ENCODE measurements at regions not wholly inside any gene's neighbourhood (a gene's known extent, or its start where the extent isn't known, plus 50 kb on each side); places are given as distances from the start of the nearest gene placed in this dataset.
"Not testable (repeated sequence)": the region's sequence is repeated elsewhere in the genome, so short reads cannot be mapped to it uniquely, and the experiment has no call there.

DNA sequence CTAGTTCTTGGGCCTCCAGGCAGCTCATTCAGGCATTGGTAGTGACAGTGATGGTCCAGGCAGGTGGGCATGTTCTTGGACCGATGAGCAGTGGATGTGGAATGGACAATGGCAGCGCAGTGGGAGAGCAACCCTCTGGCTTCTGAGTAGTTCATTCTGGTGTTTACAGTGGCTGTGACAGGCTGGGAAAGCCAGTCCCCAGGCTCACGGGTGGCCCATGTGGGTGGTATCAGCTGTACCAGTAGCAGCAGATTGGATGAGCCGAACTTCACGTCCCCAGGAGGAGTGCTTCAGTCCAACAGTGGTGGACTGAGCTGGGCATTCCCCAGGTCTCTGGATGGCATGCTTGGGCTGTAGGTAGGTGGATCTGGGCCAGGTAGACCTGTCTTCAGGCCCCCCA is 515.6 kb upstream of the ACO1 start:
- no peak for DNase-seq (ENCODE audit: low read depth)

DNA sequence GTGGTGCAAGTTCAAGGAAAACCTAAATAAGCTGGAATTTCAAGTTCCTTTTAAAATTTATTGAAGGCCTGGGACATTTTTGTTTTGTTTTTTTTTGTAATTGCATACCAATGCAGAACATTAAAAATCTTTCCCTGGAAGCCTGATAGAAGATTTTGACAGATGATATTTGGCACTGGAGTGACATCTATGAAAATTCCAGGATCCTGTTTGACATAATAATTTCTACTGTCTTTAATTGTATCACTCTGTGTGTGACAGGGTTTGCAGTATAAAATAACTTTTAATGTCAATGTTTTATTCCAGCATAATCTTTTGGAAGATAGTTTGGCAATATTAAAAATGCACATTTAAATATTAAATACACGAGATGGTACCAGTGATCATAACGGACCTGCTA is 514.2 kb upstream of the ACO1 start:
- no peak for DNase-seq (ENCODE audit: low read depth)

DNA sequence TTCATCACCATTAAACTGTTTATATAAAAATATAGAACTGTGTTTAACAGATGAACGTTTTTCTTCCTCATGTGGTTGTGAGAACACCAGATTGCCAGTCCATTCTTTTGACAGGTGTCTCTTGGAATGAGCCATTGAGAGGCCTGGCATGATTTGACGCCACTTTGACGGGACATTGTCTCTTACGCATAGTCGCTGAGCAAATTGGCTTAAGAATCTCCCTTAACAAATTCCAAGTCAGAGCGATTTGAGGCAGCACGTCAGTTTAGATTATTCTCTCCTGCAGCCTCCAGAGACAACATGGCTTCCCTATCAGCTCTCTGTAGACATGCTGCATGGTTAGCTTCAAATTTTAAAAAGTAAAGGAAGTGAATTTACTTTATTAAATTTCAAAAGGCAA is 510.7 kb upstream of the ACO1 start:
- no peak for DNase-seq (ENCODE audit: low read depth)

DNA sequence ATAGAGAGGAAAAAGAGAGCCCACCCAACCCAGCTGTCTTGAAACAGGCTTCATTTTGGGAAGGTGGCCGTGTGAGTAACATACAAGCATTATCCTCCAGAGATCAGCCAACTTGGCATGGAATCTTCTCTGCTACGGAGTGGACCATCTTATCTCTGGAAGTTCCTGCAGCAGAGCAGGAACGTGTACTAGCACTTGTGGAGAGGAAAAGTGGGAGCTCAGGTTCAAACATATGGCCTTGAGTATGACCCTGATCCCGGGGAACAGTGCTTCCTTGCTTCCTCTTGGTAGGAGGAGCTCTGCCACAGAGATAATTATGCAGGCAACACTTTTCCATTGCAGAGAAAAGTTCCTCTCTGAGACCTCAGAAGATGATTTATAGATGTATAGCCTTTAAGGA is 490.4 kb upstream of the ACO1 start:
- no peak for DNase-seq (ENCODE audit: low read depth)

DNA sequence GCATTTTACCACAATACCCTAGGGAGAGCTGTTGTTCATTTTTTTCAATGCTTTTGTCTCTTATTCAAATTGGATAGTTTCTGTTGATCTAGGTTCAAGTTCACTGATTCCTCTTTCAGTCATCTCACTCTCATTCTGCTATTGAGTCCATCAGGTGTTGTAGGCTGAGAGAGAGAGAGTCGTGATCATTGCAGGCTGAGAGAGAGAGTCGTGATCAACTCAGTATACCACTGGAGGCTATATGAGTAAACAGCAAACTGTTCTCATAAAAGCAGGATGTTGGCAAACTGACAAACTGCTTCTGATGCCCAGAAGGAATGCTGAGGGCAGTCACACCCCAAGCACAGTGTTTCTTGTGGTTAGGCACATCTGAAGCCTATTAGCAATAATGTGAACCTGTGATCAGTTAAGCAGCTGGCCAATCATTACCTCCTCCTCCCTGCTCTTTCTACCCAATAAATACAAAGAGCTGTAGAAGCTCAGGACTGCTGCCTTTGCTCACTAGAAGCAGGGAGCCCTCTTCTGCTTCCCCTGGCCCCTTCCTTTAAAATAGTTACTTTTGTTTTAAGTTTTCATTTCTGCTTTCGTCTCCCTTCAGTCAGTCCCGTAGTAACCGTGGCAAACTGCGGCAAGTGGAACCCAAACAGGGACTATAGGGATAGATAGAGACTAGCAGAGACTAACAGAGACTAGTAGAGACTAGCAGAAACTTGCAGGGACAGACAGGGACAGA is 476.1 kb upstream of the ACO1 start:
- DNase-seq (ENCODE audit: low read depth), result peak; percentile 95

DNA sequence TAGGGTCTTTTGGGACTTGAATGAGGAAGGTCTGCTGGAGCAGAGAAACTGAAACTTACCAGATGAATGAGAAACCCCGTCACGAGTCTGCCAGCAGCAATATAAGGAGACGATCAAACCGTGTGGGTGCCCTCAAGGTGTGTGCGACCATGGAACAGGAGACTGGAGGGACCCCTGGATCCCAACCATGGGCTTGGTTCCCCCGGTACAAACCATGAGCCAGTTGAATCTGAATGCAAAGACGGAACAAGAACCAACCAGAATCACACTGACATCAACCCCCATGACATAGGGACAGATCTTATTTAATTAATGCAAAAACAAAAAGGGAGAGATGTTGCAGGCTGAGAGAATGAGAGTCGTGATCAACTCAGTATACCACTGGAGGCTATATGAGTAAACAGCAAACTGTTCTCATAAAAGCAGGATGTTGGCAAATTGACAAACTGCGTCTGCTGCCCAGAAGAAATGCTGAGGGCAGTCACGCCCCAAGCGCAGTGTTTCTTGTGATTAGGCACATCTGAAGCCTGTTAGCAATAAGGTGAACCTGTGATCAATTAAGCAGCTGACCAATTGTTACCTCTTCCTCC is 475.5 kb upstream of the ACO1 start:
- DNase-seq (ENCODE audit: low read depth), result peak; percentile 67

DNA sequence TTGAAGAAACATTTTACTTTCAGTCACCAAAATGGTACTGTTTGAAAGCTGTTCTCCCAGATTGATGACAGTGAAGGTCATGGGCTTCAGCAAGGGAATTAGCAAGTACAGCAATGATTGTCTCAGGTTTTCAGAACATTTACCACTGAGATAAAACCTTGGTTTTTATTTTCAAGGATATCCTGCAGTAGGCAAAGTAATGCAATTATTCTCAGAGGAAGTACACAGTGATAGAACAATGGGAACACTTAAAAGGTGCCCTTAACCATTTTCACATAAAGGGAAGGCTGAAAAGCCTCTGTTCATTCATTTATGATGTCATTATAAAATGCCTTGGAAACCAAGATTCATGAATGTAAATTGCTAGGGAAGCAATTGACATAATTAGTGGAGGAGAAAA is 471.8 kb upstream of the ACO1 start:
- no peak for DNase-seq (ENCODE audit: low read depth)

DNA sequence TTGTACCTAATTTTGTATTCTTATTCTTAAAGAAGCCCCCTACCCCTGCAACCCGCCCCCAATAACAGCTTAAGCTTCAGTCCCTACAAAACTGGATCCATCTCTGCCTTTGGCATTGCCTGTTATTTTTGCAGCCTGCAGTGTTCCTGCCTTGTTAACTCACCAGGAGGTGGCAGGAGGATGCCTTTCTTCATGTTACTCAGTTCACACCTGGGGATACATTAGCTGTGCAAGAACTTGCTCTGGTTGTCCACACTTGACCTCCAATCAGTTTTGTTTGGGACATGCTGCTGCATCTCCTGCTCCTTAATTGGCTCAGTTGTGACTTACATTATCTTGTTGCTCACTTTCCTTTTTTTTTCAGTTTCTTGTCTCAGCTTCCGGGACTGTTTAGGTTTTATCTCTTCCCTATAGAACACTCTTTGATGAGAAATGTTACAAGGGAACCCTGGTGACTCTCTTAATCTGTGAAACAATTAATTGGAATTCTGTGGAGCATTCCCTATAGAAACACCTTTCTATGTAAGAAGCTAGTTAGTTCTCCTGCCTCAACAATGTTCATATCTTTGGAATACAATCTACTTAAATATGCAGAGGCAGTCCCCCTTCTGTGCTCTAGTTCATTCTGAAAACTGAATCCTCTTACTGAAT is 467.7 kb upstream of the ACO1 start:
- DNase-seq (ENCODE audit: low read depth), result no peak

DNA sequence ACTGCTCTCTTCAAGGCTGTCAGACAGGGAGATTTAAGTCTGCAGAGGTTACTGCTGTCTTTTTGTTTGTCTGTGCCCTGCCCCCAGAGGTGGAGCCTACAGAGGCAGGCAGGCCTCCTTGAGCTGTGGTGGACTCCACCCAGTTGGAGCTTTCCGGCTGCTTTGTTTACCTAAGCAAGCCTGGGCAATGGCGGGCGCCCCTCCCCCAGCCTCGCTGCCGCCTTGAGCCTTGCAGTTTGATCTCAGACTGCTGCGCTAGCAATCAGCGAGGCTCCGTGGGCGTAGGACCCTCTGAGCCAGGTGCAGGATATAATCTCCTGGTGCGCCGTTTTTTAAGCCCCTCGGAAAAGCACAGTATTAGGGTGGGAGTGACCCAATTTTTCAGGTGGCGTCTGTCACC is 446.7 kb upstream of the ACO1 start:
- not testable (repeated sequence) for DNase-seq (ENCODE audit: low read depth)

DNA sequence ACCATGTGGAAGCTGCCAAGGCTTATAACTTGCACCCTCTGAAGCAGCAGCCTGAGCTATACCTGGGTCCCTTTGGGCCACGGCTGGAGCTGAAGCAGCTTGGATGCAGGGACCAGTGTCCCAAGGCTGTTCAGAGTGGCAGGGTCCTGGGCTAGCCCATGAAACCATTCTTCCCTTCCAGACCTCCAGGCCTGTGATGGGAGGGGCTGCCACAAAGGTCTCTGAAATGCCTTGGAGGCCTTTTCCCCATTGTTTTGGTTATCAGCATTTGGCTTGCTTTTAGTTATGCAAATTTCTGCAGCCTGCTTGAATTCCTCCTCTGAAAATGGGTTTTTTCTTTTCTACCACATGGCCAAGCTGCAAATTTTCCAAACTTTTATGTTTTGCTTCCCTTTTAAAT is 433.7 kb upstream of the ACO1 start:
- no peak for DNase-seq (ENCODE audit: low read depth)

DNA sequence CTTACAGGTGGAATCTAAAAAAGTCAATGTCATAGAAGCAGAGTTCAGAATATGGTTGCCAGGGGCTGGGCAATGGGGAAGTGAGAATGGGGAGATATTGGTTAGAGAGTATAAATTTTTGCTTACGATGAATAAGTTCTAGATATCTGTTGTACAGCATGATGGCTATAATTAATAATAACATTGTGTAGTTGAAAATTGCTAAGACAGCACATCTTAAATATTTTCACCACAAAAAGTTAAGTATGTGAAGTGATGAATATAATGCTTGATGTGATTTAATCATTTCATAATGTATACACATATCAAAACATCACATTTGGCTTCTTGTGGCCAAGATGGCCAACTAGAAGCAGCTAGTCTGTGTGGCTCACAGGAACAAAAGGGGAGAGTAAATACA is 425.9 kb upstream of the ACO1 start:
- no peak for DNase-seq (ENCODE audit: low read depth)

DNA sequence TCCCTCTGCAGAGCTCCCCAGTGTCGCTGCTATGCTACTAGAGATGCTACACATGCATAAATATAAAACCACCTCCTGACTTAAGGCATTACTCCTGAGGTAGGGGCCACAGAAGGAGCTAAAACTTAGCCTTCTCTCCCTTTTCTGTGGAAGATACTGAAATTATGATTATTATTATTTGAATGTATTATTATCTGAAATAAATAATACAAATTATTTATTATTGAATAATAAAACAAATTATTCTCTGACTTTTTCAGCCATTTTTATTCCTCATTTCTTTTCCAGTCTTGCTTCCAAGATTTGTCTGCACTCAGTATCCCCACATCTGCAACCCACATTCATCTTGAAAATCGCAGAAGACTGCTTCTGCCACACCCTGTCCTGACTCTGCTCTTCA is 414.9 kb upstream of the ACO1 start:
- DNase-seq (ENCODE audit: low read depth), result no peak

DNA sequence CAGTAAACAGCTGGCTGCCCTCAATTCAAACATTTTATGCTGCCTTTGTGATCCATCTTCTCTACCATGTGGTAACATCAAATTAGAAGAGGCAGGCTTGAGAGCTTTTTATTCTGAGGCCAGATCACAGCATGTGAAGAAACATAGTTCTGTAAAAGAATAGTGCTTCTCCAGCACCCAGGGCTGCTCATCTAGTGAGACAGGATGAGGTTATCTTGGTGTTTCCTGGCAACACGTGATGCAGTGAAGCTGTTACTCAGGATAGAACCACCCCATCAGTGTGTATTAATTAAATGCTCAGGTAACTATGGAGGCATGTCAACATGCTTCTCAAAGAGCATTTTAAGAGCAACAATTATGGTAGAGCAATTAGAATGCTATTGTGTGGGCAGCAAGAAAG is 400.5 kb upstream of the ACO1 start:
- DNase-seq (ENCODE audit: low read depth), result no peak

DNA sequence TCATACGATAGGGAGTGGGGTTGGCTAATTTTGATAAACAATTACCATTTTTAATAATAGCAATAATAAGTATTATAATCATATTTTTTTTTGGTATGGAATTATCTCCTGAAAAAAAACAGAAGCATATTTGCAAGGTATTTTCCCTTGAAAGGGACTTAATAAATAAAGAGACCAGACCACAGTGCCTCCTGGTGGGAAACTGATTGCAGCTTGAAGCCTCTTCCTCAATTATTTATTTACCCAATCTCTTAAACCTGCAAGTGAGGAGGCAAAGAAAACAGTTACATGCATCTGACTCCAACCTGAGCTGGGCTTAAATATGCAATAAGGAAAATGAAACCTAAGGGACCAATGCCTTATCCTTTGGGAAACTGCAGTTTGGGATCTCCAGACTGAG is 388.1 kb upstream of the ACO1 start:
- peak; percentile 11 for DNase-seq (ENCODE audit: low read depth)

DNA sequence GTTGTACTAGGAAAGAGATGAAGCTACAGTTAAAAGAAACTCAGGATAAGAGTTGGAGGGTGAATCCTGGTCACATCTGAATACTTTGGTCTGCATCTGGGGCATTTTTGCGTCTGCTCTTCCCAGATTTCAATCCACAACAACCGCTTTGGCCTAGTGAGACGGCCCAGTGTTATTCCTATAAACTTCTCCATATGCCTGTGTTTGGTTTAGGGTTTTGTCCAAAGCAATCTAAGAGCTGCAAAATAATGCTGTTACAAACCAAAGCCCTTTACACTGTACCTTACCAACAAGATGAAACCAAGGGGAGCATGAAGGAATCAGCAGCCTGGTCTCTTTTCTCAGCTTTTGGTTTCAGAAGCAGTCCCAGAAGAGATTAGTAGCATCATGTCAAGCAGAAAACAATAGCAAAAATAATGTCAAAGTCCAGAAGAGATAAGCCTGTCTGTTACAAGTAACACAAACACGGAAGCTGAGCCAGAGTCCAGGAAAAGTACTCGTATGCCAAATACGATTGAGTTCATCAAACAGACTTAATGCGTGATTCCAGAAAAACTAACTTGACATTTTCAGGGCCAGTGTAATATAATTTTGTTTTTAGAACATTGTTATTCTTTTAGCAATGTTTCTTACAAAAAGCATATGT is 379.9 kb upstream of the ACO1 start:
- no peak for DNase-seq (ENCODE audit: low read depth)

DNA sequence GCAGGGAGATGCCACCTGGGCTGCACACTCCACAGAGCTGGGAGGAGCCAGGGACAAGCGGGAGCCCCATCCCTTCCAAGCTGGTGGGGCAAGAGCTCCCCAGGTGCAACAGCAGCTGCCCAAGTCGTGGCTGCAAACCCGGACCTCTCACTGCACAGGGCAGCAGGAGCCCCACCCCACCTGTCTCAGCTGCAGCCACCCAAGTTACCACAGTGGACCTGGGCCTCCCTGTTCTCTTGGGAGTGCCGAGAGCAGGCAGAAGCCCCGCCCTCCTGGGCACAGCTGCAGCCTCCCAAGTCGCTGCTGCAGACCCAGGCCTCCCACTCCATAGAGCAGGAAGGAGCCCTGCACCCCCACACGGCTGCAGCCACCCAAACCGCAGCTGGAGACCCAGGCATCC is 374.1 kb upstream of the ACO1 start:
- DNase-seq (ENCODE audit: low read depth), result no peak

DNA sequence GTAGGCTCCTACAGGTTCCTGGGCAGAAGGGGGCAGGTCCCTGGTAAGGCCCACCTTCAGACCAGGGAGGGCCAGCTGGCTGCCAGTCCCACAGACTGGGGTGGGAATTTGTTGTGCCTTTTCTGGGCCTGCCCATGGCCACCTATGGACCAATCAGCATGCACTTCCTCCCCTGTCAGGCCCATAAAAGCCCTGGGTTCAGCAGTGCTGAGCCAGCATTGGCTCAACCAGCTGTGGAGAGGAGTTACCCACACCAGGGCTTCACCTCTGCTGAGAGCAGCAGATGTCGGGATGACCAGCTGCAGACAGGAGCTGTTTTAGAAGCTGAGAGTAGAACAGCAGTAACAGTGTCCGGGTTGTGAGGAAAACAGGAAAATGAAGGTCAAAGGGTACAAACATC is 373.4 kb upstream of the ACO1 start:
- DNase-seq (ENCODE audit: low read depth), result no peak

DNA sequence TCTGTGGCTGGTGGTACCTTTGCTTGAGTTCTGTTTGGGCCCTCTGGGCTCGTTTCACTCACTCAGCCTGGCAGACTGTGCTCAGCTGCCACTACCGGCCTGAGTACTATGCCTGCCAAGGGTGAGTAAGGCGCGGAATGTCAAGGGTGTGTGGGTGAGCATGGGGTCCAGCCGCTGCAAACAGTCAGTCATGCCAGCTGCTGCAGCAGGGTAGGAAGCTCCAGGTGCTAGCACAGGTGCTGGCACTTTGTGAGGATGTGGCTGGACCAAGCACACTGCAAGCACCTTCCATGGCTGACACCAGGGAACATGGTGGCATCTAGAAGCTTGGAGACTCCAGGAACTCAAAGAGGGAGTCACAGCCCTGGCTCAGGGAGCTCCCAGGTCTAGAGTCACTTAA is 368.6 kb upstream of the ACO1 start:
- DNase-seq (ENCODE audit: low read depth), result no peak

DNA sequence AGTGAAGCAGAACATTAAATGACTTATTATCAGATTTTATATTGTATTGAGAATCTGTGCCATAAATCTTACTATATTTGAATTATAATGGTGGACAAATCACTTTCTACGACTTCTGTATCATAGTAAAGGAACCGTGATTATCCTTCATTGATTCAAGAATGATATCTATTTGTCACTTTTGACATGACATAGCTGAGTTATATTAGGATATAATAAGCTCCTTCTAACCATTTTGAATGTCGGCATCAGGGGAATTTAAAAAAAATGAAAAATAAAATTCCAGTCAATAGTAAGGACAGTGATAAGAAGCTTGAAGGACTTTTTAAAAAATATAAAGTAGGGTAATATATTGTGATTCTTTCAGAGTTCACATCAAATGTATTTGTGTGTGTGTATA is 338.9 kb upstream of the ACO1 start:
- DNase-seq (ENCODE audit: low read depth), result no peak

DNA sequence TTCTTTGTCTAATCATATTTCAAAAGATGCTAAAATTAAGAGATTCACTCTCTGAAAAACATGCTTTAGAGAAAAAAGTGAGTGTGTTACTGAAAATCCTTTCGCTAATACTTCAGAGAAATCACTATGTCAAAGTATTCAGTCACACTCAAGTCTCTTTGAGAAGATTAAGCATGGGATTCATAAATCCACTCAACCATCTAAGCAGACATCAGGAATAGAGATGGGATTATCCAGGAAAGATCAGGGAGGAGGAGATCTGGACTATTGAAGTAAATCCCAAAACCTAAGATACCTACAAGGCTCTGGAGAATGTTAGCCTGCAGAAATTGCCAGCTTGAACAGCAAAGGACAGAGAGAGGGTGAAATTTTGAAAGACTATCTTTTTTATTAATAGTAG is 317.2 kb upstream of the ACO1 start:
- no peak for DNase-seq (ENCODE audit: low read depth)

DNA sequence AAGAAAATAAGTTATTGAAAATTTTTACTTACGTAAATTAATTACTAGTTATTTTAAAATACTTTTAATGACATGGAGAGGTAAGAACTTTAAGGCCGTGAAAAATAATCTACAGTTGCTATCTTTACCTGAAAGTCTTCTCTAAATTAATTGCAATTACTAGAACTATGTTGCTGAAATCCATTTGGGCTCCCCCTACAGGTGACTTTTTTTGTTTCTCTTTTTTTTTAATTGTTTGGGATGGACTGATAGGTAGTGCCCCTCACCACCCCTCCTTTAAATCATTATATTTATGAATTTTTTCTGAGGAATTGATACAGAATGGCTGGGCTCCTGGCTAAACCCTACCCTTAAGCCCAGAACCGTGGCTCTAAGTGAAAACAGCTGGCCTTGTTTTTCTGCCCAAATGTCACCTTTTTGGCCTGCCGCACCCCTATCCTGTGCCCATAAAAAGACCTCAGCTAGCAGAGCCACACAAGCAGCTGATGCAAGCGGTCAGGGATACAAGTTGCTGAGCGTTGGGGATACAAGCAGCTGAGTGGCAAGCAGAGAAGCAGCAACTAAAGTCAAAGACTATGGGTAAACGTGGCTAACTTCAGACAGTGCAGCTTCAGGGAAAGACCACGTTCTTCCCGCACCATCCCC is 315.2 kb upstream of the ACO1 start:
- DNase-seq (ENCODE audit: low read depth), result peak; percentile 7

DNA sequence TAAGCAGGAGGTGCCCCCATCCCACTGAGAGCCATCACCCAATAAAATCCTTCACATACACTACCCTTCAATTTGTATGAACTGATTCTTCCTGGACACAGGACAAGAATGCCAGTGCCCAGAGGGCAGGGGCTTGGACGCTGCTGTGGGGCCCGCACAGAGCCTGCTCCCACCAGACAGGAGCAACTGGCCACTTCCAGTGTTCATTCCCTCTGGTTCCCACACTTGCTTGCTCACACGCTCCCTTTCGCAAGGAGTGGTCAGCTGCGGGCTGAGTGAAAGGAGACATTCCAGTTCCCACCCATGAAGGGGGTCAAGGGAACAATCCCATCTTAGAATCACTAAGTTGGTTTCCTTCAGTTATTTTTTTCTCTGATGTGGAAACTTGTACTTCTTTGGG is 314.5 kb upstream of the ACO1 start:
- DNase-seq (ENCODE audit: low read depth), result no peak

DNA sequence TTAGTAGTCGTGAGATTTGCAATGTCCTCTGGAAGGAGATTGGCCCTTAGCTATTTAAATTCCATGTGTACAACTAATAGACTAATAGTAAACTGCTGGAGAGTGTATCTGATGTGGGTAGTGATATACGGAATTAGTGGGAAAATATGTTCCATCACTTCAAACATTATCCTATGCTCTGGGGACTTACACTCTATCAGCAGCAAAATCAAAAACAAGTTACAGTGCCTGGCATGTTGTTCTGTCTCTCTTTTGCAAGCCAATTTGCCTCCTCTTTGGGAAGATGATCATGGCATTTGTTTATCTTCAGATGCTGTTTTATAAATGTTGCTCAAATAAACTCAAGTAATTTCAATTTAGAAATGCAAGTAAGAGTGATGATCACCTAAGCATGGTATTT is 311.9 kb upstream of the ACO1 start:
- DNase-seq (ENCODE audit: low read depth), result no peak

Measured in RPMI7951 (cell line).